Fibroblast of peridontal ligament (primary cell): ENCODE measurements at regions not wholly inside any gene's neighbourhood (a gene's known extent, or its start where the extent isn't known, plus 50 kb on each side); places are given as distances from the start of the nearest gene placed in this dataset.
"Not testable (repeated sequence)": the region's sequence is repeated elsewhere in the genome, so short reads cannot be mapped to it uniquely, and the experiment has no call there.

Experiments
- DNase-seq: peaks from one replicate; pipeline ENCODE4 v3.0.0-alpha.2; 2010; ENCODE audit errors: extremely low read depth

DNA sequence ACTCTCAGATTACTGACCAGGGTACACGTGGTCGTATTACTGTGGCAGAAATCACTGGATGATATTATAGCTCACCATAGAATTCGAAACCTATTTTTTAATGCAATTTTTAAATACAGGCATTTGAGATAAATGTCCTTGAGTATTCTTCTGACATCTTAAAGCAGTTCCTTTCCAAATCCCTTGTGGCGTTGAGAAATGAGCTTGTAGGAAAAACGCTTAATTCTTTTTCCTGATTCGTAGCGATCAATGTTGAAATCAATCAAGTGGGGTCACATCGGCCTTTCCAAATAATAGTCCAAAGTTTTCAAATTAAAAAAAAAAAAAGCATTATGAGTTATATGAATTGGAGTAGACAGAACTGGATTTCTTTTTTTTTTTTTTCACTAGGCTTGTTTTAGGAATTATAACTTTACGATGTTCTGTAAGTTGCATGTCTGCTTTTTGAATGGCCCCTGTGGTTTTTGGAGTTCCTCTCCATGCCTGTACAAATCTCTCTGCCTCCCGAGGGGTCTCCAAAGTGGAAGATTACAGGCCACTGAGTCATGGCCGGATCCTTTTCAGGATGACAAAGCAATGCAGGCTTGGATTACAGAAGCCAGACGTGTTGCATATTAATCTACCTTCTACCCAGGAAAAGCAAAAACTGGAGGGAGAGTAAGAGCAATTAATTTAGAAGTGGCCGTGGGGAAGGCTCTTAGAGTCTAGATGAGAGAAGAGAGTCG is 226.1 kb downstream of the SHOX start:
- DNase-seq = peak; percentile 38

DNA sequence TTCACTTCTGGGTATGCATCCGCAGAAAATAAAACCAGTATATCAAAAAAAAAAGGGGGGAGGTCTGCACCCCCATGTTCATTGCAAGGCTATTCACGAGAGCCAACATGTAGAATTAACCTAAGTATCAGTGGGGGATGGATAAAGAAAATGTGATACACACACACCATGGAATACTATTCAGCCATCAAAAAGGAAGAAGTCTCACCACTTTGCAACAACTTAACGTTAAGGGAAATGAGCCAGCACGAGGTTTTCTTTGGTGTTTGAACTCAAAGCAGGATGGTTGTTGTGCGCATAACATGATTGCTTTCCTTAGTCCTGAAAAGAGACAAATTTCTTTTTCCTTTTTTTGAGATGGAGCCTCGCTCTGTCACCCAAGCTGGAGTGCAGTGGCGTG is 222.7 kb downstream of the SHOX start:
- no peak for DNase-seq

DNA sequence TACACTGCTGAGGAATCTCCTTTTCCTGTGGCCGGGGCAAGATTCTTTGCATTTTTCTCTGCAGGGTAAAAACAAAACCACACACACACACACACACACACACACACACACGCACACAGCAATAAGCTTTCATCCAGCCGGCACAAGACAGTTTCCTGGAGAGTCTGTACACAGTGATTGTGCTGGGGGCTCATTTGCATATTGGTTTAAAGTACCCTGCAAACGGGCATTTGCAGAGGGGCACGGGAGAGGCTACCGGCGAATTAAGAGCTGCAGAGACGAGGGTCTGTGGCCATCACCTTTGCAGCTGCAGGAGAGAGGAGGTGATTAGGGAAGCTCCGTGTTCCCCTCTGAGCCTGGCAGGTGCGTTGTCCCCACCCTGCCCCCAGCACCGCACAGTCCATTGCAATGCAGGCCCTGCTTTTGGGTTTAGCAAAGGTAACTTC is 219.9 kb downstream of the SHOX start:
- DNase-seq = no peak

DNA sequence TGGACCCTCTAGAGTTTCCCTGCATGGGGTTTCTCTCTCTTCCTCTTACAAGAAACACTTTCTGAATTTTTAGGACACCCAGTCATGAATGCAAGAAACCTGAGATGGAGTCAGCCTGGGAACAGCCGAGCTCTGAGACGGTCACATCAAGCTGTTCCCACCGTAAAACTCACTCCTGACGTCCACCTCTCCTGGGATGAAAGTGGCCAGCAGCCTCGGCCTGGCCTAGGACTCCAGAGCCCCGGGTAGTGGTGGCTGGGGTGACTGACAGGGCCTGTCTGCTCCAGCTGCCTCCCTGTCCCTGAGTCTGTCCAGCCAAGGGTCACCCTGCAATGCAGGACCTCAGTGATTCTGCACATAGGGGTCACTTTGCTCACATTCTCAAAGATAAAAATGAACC is 217.8 kb downstream of the SHOX start:
- DNase-seq = no peak

DNA sequence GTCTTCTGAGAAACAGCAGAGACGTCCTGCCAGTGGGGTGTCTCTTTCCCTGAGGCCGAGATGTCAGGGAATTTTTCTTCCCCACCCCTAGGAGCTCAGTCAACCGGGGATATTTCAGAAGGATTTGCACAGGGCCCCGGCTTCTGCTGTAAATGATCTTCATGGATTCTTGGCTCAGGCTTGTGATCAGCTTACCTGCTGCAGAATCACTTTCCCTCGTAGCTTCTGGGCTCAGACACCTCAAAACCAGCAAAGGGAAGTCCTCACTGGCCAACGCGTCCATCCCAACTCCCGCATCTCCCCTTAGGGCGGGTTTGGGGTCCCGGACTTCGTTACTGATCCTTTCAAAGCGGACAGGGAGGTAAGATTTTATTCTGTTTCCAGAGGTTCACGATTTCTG is 212.7 kb downstream of the SHOX start:
- DNase-seq = no peak

DNA sequence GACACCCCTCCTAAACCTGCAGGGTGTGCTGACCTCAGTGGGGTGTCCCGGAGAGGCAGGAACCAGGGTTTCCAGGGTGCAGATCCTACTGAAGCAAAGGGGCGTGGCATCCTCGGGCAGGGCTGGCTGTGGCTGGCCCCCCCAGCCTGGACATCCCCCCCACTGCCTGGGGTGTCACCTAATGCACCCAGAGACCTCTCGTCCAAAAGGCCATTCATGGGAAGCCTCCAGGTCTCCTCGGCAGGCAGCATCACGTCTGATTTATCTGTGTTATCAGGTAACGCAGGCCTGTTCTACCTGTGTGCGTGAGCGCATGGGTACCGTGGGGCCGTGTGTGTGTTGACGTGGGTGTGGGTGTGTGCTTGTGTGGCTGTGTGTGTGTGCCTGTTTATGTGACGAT is 210.0 kb downstream of the SHOX start:
- no peak for DNase-seq

DNA sequence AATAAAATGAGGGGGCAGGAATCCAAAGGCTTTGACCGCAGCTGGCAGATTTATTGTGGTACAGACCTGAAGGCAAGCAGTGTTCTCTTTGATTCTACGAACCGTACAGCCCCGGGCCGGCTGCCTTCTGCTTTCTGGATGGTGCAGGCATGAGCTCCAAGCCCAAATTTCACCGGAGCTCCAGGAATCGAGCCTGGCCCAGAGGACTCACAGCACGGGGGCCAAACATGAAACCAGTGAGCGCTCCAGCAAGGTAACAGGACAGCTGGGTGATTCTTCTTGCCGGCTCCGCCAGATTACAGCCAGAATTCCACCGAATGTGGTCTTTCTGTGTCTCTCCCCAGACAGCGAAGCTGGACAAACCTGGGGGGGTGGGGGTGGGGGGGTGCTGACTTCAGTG is 208.1 kb downstream of the SHOX start:
- not testable (repeated sequence) for DNase-seq

DNA sequence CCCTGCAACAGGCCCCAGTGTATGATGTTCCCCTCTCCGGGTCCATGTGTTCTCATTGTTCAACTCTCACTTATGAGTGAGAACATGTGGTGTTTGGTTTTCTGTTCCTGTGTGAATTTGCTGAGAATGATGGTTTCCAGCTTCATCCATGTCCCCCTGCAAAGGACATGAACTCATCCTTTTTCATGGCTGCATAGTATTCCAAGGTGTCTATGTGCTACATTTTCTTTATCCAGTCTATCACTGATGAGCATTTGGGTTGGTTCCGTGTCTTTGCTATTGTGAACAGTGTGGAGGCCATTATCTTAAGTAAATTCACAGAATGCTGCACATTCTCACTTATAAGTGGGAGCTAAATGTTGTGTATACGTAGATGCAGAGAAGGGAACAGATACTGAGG is 205.3 kb downstream of the SHOX start:
- DNase-seq = not testable (repeated sequence)

DNA sequence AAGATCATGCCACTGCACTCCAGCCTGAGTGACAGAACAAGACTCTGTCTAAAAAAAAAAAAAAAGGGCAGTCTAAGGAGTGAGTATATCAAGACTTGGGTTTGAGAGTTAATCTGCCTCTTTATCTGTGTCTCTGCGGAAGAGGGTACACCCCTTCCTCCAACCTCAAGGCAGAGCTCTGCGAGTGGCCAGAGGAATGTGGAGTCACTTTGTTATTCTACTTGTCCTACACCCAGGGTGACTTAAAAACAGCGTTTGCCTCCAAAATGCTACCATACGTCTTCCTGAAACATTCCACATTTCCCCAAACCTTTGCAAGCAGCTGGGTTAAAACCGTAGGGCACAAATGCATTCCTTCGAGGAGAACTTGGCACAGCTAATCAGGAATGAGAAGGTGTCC is 199.9 kb downstream of the SHOX start:
- DNase-seq = no peak

DNA sequence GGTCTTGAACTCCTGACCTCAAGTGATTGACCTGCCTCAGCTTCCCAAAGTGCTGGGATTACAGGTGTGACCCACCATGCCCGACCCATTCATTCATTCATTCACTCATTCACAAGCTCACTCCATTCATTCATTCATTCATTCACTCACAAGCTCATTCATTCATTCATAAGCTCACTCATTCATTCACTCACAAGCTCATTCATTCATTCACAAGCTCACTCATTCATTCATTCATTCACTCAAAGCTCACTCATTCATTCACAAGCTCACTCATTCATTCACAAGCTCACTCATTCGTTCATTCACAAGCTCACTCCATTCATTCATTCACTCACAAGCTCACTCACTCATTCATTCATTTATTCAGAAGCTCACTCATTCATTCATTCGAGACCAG is 198.6 kb downstream of the SHOX start:
- DNase-seq = no peak

DNA sequence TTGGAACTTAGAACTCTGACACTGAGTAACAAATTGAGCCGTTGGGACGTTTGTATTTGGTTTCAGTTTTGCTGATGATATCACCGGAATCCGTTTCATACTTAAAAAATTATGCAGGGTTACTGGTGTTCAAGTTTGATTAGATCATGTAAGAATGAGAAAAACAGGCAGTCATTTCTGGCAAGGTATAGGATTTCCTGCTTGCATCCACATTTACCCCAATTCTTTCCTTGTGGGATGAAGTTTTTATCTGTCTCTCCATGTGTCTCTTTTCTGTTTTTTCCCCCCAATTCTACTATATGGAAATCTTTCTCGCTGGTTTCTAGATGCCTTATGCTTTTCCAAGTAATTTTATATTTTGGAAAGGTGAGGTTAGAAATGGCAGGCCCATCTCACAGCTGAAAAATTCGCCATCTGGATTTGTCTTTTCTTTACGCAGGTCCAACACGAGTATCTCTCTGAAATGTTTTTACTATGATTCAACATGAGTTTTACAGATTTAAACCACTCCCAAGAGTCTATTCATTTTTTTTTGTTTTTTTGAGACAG is 197.9 kb downstream of the SHOX start:
- DNase-seq = peak; percentile 57

DNA sequence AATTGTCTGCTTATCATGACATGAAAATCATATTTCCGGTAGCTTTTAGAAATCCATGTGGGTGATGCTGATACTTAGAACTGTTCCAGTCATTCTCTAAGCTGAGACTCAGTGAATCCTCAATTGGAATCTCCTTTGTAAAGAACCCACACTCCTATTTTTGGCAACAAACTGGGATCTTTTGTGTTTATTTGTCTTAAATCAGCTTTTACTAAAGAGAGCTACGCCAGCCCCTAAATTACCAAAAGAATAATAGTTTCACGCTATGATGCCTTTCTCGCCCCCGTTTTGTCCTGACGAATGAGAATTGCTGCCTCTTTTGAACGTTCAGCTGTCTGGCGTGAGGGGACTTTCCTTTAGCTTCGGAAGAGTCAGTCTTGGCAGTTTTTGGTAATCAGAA is 195.9 kb downstream of the SHOX start:
- DNase-seq = no peak

DNA sequence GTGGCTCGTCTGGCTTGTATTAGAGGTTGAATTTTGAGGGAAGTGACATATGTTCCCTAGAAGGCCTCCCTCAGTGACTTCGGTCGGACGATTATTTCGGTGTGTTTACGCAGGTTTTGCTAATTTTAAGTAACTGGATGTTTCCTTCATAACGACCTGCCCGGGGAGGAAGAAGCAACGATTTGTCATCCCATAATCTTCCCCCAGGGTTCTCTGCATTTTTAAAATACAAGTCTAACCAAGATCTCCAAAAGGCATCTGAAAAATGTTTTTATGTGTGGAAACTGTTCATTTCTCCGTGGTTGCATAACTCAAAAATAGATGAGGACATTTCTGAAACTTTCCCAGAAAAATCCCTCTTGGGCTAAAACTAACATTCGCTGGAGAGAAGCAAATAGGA is 195.4 kb downstream of the SHOX start:
- DNase-seq = peak; percentile 77

DNA sequence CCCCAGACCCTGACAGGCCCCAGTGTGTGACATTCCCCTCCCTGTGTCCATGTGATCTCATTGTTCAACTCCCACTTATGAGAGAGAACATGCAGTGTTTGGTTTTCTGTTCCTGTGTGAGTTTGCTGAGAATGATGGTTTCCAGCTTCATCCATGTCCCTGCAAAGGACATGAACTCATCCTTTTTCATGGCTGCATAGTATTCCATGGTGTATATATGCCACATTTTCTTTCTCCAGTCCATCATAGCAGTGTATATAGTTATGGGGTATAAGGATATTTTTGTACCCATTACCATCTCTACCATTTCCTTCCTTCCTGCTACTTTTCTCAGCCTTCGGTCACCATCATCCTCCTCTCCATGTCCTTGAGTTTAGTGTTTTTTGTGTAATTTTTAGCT is 192.5 kb downstream of the SHOX start:
- not testable (repeated sequence) for DNase-seq

DNA sequence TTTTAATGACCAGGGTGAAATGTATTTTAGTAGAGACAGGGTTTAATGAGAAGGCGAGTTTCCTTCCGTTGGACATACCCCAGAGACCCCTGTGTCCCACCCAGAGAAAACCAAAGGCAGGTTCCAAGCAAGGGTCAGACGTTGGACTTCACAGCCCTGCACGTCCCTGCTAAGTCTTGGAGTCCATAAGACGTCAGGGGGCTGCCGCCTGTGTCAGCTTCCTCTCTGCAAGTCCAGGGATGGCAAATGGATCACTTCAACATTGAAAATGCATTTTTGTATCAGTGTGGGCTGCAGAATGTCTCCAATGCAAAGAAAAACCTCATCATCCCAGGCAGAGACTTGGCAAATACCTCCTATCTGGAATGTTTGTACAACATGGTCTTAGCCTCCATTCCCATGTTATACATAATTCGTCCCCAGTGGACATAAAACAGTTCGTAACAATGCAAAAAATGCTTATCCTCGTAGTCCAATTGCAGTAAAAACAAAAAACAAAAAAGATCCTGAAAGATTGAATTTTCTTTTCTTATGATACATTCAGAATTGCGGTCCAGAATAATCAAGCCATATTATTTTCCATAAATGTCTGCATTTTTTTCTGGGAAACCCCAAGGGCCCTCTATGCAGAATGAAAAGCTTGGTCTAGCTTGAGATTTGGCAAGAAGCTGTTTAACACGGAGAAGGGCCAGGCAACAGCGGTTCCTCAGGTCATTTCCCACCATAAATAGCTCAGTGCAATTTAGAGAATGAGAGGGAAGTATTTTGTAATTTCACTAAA is 190.9 kb downstream of the SHOX start:
- peak; percentile 23 for DNase-seq

DNA sequence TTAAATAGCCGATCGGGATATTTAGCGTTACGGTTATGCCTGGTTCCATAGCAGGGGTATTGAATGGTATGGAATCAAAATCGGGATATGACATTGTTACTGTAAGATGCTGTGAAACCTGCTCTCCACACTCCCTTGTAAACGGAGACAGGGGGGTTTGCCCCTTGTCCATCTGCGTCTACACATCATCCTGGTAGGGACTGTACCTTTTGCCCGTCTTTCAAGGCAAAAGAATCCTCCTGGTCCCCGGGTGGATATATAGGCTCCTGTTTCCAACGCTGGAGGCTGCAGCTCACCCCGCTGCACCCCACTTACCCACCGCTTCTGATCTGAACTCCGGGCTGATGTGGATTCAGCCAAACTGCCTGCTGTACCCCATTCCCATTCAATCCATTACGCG is 189.1 kb downstream of the SHOX start:
- DNase-seq = no peak

DNA sequence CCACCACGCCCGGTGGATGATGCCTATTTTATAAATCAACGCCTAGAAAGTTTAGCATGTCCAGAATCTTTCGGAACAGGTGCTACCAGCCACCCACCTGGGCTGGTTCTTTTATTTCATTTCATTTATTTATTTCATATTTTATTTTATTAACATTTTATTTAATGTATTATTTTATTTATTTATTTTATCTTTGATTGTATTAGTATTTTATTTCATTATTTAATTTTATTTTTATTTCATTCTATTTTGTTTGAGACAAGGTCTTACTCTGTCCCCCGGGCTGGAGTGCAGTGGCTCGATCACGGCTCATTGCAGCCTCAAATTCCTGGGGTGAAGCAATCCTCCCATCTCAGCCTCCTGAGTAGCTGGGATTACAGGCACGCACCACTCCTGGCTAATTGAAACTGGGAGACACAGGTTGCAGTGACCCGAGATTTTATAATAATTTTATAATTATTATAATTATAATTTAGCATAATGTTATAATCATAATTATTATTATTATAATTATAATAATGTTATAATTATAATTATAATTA is 187.2 kb downstream of the SHOX start:
- no peak for DNase-seq

DNA sequence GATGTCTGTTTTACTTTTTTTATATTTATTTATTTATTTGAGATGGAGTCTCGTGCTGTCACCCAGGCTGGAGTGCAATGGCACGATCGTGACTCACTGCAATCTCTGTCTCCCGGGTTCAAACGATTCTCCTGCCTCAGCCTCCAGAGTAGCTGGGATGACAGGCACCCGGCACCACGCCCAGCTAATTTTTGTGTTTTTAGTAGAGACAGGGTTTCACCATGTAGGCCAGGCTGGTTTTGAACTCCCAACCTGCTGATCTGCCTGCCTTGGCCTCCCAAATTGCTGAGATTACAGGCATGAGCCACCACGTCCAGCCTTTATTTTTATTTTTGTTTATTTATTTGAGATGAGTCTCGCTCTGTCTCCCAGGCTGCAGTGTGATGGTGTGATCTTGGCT is 186.6 kb downstream of the SHOX start:
- not testable (repeated sequence) for DNase-seq

DNA sequence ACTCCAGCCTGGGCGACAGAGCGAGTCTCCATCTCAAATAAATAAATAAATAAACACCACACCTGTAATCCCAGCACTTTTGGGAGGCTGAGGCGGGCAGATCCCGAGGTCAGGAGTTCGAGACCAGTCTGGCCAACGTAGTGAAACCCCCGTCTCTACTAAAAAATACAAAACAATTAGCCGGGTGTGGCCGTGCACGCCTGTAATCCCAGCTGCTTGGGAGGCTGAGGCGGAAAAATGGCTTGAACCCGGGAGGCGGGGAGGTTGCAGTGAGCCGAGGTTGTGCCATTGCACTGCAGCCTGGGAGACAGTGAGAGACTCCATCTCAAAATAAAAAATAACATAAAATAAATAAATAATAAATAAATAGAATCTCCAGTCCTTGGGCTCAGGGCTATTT is 185.8 kb downstream of the SHOX start:
- no peak for DNase-seq

DNA sequence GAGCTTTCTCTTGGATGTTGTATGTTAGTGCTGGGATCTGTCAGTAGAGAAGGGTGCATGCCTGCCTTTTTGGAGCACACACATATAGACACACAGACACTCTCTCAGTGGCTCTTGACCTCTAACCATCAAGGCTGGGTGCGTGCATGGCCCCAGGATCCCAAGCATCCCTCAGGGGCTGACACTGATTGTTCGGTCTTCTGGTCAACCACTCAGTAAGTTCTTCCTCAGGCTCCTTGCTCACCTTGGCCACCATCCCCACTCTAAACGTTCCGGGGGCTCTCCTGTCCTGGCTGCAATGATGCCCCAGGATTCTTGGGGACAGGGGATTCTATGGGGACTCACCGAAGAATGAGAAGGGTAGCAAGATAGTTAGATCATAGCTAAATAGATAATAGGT is 179.6 kb downstream of the SHOX start:
- DNase-seq = no peak

DNA sequence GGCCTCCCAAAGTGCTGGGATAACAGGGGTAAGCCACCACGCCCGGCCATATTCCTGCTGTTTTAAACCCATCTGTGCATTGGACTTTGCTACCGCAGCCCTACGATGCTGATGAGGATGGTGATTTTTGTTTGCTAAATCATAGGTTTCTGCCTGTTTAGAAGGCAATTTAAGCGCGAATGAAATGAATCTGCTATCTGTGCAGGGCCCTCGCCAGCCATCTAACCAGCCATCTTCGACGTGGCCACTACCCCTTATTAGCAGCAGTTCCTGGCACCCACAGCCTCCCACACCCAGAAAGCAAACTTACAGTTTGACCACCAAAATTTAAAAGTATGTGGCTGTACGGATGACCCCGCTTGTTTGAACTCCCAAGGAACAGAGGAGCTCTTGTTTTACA is 178.5 kb downstream of the SHOX start:
- DNase-seq = no peak

DNA sequence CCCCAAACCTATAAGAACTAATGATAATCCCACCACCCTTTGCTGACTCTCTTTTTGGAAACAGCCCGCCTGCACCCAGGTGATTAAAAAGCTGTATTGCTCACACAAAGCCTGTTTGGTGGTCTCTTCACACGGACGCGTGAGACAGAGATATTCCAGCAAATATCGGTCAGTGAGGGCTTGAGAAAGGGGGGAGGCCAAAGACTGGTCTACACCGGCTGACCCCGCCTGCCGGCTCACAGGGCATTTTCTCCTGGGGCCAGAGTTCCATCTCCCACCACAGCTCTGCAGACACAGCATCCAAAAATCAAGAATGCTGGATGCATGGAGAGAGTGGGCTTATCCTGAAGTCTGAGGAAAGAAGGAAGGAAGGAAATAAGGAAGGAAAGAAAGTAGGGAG is 176.0 kb downstream of the SHOX start:
- DNase-seq = no peak

DNA sequence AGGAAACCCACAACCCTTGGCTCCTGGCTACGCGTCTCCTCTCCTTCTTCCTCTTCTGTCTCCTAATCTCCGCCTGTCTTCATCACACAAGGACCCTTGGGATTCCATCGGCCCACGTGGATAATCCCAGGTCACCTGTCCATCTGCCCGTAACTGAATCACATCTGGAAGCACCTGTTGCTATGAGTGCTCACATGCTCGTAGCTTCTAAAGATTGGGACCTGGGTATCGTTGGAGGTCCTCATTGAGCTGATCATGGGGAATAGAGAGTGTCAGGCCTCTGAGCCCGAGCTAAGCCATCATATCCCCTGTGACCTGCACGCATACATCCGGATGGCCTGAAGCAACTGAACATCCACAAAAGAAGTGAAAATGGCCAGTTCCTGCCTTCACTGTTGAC is 175.4 kb downstream of the SHOX start:
- DNase-seq = no peak
